DMS79 (cell line): ENCODE measurements at regions not wholly inside any gene's neighbourhood (a gene's known extent, or its start where the extent isn't known, plus 50 kb on each side); places are given as distances from the start of the nearest gene placed in this dataset.

Source experiments
- DNase-seq: peaks from one replicate; lab custom pipeline; 2025; lab: John Stamatoyannopoulos, UW

DNA sequence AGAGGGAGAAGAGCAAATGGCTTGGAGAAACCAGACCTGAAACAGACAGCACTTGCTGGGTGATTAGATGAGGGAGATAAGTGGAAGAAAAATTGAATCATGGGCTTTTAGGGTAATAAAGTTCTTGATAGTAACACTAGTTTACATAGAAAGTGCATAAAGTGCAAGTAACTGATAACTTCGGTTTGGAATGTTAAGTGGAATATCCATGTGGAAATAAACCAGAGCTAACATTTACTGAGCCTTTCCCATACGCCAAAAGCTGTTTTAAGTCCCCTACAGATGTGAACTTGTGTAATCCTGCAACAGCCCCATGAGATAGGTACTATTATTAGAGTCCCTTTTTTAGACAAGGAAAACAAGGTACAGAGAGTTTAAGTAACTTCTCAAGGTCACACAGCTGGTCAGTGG lies 77.1 kb upstream of the NUDT4 start:
- no peak for DNase-seq

GRCh38 chr12:93302331-93303229 lies 75.1 kb upstream of the NUDT4 start:
- no peak for DNase-seq

DNA sequence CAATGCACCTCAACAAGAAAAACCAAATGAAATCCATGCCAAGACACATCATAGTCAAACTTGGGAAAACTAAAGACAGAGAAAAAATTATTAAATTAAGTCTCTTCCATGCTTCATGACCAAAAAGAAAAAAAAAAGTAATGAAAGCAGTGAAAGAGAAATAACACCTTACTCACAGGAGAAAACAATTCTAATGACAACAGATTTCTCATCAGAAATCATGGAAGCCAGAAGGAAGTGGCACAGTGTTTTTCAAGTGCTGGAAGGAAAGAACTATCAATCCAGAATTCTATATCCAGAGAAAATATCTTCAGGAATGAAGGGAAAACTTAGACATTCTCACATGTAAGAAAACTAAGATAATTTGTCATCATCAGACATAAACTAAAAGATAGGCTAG lies 71.1 kb upstream of the NUDT4 start:
- DNase-seq = no peak

- no peak for DNase-seq
Observed at GRCh38 chr12:93308281-93308680, 69.4 kb upstream of the NUDT4 start.

DNA sequence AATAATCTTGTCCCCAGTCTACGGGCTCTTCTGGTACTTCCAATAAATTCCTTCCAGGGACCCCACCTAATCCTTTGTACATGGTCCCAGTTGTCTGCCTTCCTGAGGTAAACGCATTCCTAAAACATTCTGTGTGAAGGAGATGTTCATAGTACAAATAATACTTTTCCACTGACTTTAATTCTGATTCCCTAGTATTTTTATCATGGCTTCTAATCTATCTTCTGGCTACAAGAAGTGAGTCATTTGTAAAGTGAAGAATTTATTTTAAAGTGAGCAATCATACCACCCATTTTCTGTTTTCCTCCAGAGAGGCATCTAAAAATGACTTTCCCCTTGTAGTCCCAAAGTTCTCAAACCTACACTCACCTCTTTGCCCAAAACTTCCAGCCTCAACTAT lies 65.9 kb upstream of the NUDT4 start:
- no peak for DNase-seq

DNA sequence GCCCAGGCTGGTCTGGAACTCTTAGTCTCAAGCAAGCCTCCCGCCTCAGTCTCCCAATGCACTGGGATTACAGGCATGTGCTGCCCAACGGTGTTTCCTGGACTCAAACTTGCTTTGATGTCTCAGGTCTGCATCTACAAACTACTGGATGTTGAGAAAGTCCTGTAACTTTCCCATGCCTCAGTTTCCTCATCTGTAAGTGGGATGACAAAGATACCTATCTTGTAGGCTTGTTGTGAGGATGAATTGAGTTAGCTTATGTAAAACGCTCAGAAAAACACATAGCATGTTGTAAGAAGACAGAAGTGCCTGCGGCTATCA lies 63.6 kb upstream of the NUDT4 start:
- no peak for DNase-seq

DNA sequence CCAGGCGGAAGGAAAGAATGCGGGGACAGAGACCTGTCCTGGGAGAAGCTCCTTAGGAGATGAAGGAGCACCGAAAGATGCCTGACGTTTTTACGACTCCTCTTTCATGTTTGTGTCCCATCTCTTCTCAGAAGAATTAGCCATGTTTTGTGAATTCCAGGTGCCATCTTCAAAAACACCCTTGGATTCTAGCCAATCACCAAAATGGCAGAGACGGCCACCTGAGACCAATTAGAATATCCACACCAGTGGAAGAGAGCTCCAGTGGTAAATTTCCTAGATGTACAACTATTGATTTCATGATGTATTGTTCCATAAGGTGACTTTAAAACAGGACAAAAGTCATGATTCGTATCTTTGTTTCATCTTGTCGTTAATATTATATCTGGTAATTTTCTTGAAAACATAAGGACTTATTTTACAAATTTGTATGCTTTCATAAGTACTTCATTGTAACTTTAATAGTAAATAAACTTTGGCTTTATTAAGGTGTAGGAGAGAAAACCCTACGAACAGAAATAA lies 62.3 kb upstream of the NUDT4 start:
- no peak for DNase-seq

DNA sequence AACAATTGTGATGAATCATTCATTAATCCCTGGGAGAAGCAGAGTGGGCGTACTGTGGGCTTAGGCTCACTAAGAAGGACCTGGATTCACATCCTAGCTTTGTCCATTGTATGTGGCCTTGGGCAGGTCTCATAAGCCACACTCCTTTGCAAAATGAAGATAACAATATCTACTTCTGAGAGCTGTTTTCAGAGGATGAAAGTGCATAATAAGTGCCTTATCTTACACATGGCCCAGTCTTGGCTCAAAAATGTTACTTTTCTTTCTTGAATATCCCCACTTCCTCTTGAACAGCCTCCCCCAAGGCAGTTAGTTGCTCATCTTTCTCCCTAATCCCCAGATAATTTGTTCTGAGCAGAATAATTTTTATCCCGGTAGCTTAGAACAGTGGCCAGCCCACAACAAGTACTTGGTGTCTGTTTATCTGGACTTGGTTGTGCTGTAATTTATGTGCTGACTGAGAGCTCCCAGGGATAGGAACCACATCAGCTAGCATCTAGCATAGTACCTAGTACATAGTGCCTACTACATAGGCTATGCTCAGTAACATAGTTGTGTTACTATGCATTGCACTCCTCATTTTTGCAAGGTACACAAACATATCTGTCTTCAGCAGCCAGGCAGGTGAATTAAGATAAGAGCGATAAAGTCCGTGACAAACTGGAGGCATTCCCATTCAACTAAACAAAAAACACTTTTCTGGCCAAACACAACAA lies 61.7 kb upstream of the NUDT4 start:
- no peak for DNase-seq

DNA sequence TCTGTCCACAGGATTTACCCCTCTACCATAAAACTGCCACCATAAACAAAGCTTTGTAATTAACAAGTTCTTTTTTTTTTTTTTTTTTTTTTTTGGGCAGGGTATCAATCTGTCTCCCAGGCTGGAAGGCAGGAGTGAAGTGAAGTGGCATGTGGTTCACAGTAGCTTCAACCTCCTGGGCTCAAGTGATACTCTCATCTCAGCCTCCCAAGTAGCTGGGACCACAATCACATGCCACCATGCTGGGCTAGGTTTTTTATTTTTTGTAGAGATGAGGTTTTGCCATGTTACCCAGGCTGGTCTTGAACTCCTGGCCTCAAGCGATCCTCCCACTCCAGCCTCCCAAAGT lies 61.1 kb upstream of the NUDT4 start:
- DNase-seq = no peak

- DNase-seq = no peak
Observed at GRCh38 chr12:93317227-93317626, 60.5 kb upstream of the NUDT4 start.

- DNase-seq = no peak
Observed at GRCh38 chr12:93318720-93319522, 58.8 kb upstream of the NUDT4 start.

- DNase-seq = no peak
Observed at GRCh38 chr12:93319523-93320050, 58.1 kb upstream of the NUDT4 start.

DNA sequence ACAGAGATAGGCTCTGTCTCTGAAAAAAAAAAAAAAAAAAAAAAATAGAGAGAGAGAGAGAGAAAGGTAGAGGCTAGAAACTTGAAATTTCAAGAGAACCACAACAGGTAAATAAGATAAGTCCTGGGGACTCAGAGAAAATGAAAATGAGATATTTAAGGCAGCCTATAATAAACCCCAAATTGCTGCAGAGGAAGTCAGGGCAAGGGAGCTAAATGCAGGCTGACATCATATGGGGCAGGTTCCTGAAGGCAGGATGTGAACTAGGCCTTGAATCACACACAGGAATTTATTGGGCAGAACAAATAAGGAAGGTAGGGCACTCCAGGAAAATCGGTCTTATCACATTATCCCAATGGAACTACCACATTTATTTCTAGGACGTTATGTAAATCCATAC lies 54.9 kb upstream of the NUDT4 start:
- no peak for DNase-seq

GRCh38 chr12:93323625-93324329 lies 53.9 kb upstream of the NUDT4 start:
- DNase-seq = no peak

- no peak for DNase-seq
Observed at GRCh38 chr12:93325855-93326254, 51.9 kb upstream of the NUDT4 start.
